ENCODE measurements at regions not wholly inside any gene's neighbourhood (a gene's known extent, or its start where the extent isn't known, plus 50 kb on each side); places are given as distances from the start of the nearest gene placed in this dataset.
A peak's percentile ranks its signal among the peaks of the same experiment; 100 is the strongest.

- TF ChIP-seq CTCF (IDR thresholded peaks at IDR 0.05; ENCODE audit: low read depth, low read length) = no peak
- H3K4me3 ChIP-seq (ENCODE audit: low read depth, low read length) = no peak overlapping the region
Measured at GRCh38 chr18:55998801-55999385, 410.9 kb upstream of the TCF4 start.

GRCh38 chr18:55998071-55998522, 410.1 kb upstream of the TCF4 start:
- peak overlapping the region; percentile 22 for H3K4me3 ChIP-seq (ENCODE audit: low read depth, low read length)
- no peak for TF ChIP-seq CTCF (IDR thresholded peaks at IDR 0.05; ENCODE audit: low read depth, low read length)

- TF ChIP-seq CTCF (IDR thresholded peaks at IDR 0.05; ENCODE audit: low read depth, low read length) = no peak
Measured at GRCh38 chr18:55997151-55997561, 409.2 kb upstream of the TCF4 start.

GRCh38 chr18:55996717-55997116, 408.7 kb upstream of the TCF4 start:
- TF ChIP-seq CTCF (IDR thresholded peaks at IDR 0.05; ENCODE audit: low read depth, low read length) = no peak
- no peak overlapping the region for H3K4me3 ChIP-seq (ENCODE audit: low read depth, low read length)

More at GRCh38 chr18:55997151-55997561, 409.2 kb upstream of the TCF4 start:
- H3K4me3 ChIP-seq (ENCODE audit: low read depth, low read length) = no peak overlapping the region

GRCh38 chr18:55990186-55990585, 402.2 kb upstream of the TCF4 start:
- no peak overlapping the region for H3K4me3 ChIP-seq (ENCODE audit: low read depth, low read length)
- no peak for TF ChIP-seq CTCF (IDR thresholded peaks at IDR 0.05; ENCODE audit: low read depth, low read length)

GRCh38 chr18:55988537-55988936, 400.5 kb upstream of the TCF4 start:
- no peak for TF ChIP-seq CTCF (IDR thresholded peaks at IDR 0.05; ENCODE audit: low read depth, low read length)
- H3K4me3 ChIP-seq (ENCODE audit: low read depth, low read length) = no peak overlapping the region

- no peak overlapping the region for H3K4me3 ChIP-seq (ENCODE audit: low read depth, low read length)
- no peak for TF ChIP-seq CTCF (IDR thresholded peaks at IDR 0.05; ENCODE audit: low read depth, low read length)
Measured at GRCh38 chr18:55983433-55983832, 395.4 kb upstream of the TCF4 start.

Measured in WI38 (cell line).